K562 (cell line): ENCODE measurements at regions not wholly inside any gene's neighbourhood (a gene's known extent, or its start where the extent isn't known, plus 50 kb on each side); places are given as distances from the start of the nearest gene placed in this dataset.

Experiments
- ATAC-seq: fragments of 200-7000 bp; cut with Tn5 transposase; 3 replicates; pipeline ENCODE4 v1.9.1; 2020; ENCODE audit warnings: moderate library complexity
- BruUV-seq: library from RNA; stranded (reverse); fragments of 400-500 nt; replicated peaks from 2 replicates; lab custom pipeline; 2021; lab: Mats Ljungman, UMichigan
- CTCF ChIA-PET: fragments of 300-600 bp; formaldehyde crosslinking; extraction: SDS; loops from one replicate; lab custom pipeline; 2021; ENCODE audit warnings: low intra/inter-chr PET ratio; lab: Yijun Ruan, JAX
- POLR2A ChIA-PET: fragments of 300-600, 350-650 bp; sonication (Branson Sonifier 250); formaldehyde crosslinking; extraction: SDS; loops from one replicate; lab custom pipeline; 2021; ENCODE audit warnings: antibody characterized with exemption, inconsistent platforms; lab: Yijun Ruan, JAX
- DNase-seq, 4 experiments: peaks; one replicate each; pipeline versions ENCODE4 v3.0.0 to v3.0.0-alpha.2; 2011 to 2018; ENCODE audit warnings: low spot score in 3 of 4, mixed read lengths in 3 of 4; ENCODE audit errors: extremely low read depth in 1 of 4
- FAIRE-seq: peaks from 2 replicates; lab custom pipeline; 2011; peaks lifted over from hg19 to GRCh38; lab: Jason Lieb, UNC
- H2AFZ ChIP-seq: 2 replicates; pipeline ENCODE4 v1.6.0; 2011; ENCODE audit warnings: low read depth, low read length, control low read depth, inconsistent platforms
- H3K27ac ChIP-seq: fragments of 200-600 bp; 3 replicates; pipeline ENCODE4 v1.8.0; 2011; ENCODE audit warnings: low read depth, mild to moderate bottlenecking, control low read depth, inconsistent platforms, low read length, moderate library complexity, mixed read lengths; ENCODE audit errors: extremely low read depth
- H3K27me3 ChIP-seq, 2 experiments: fragments of 300-600 bp in 1 of 2; 2 replicates in 1 of 2; 3 replicates in 1 of 2; pipeline versions ENCODE4 v1.6.0 to v1.8.0; 2011; ENCODE audit warnings: inconsistent platforms in 2 of 2, low read length in 2 of 2, mild to moderate bottlenecking in 1 of 2, mixed read lengths in 1 of 2, moderate library complexity in 1 of 2; ENCODE audit not compliant: control insufficient read depth in 2 of 2, insufficient read depth in 2 of 2
- H3K36me3 ChIP-seq: fragments of 300-600 bp; 3 replicates; pipeline ENCODE4 v1.8.0; 2011; ENCODE audit warnings: mild to moderate bottlenecking, low read length, inconsistent platforms; ENCODE audit not compliant: control insufficient read depth, insufficient read depth
- H3K4me1 ChIP-seq, 2 experiments: fragments of 200-600 bp in 1 of 2; replicated peaks in 1 of 2; 2 replicates in 1 of 2; 3 replicates in 1 of 2; pipeline versions ENCODE4 v1.5.1 to v1.8.0; 2011; ENCODE audit warnings: inconsistent platforms in 2 of 2, low read length in 2 of 2, mild to moderate bottlenecking in 1 of 2, mixed read lengths in 1 of 2, moderate library complexity in 1 of 2; ENCODE audit not compliant: control insufficient read depth in 2 of 2, insufficient read depth in 2 of 2
- H3K4me2 ChIP-seq: 2 replicates; pipeline ENCODE4 v1.6.1; 2011; ENCODE audit warnings: low read length, control low read depth, inconsistent platforms, mixed read lengths; ENCODE audit not compliant: insufficient read depth
- H3K4me3 ChIP-seq: fragments of 200-600 bp; sonication (generic), shearing (Covaris generic); 2 replicates; pipeline ENCODE4 v1.5.1; 2016; ENCODE audit warnings: control low read depth, inconsistent platforms
- H3K79me2 ChIP-seq: fragments of 200-600 bp; 3 replicates; pipeline ENCODE4 v1.8.0; 2011; ENCODE audit warnings: low read length, inconsistent platforms; ENCODE audit not compliant: control insufficient read depth, insufficient read depth
- H3K9ac ChIP-seq, 2 experiments: 2 replicates each; pipeline versions ENCODE4 v1.6.0 to v1.6.1; 2011; ENCODE audit warnings: low read depth in 2 of 2, low read length in 2 of 2, control low read depth in 1 of 2, inconsistent platforms in 1 of 2, mild to moderate bottlenecking in 1 of 2, mixed read lengths in 1 of 2; ENCODE audit not compliant: insufficient read depth in 1 of 2
- H3K9me1 ChIP-seq: one replicate; pipeline ENCODE4 v1.6.0; 2011; ENCODE audit warnings: inconsistent platforms, mild to moderate bottlenecking, low read length, moderate library complexity; ENCODE audit not compliant: control insufficient read depth, insufficient read depth
- H3K9me3 ChIP-seq: replicated peaks from 2 replicates; pipeline ENCODE4 v1.5.1; 2011; ENCODE audit warnings: low read depth, low read length, inconsistent platforms; ENCODE audit not compliant: control insufficient read depth, insufficient read depth
- H4K20me1 ChIP-seq: replicated peaks from 2 replicates; pipeline ENCODE4 v1.6.1; 2011; ENCODE audit warnings: low read length, inconsistent platforms, mixed read lengths; ENCODE audit not compliant: control insufficient read depth, insufficient read depth
- AFF1 ChIP-seq, 2 experiments: fragments of 450-650 bp; IDR thresholded peaks; 2 replicates each; pipeline ENCODE4 v1.6.1; 2018; ENCODE audit warnings: mild to moderate bottlenecking in 2 of 2, low read depth in 1 of 2; ENCODE audit not compliant: partially characterized antibody in 2 of 2
- C11orf30 ChIP-seq: fragments of 450-650 bp; IDR thresholded peaks from 2 replicates; pipeline ENCODE4 v1.6.1; 2016; ENCODE audit warnings: low read depth, mild to moderate bottlenecking
- CBFA2T3 ChIP-seq: fragments of 450-650 bp; IDR thresholded peaks from 2 replicates; pipeline ENCODE4 v1.6.1; 2017
- CREB1 ChIP-seq, 2 experiments: sonication (generic) in 1 of 2; formaldehyde crosslinking in 1 of 2; IDR thresholded peaks; 2 replicates each; pipeline versions ENCODE4 v1.6.1 to v1.8.0; 2012 to 2022; ENCODE audit warnings: inconsistent platforms in 1 of 2, mild to moderate bottlenecking in 1 of 2, missing genetic modification reagents in 1 of 2, moderate library complexity in 1 of 2
- CREB5 ChIP-seq: fragments of 250-450 bp; sonication (Bioruptor Pico); IDR thresholded peaks from 2 replicates; pipeline ENCODE4 v1.5.0; 2020; ENCODE audit warnings: mild to moderate bottlenecking
- FOXK1 ChIP-seq: sonication (generic); formaldehyde crosslinking; IDR thresholded peaks from 2 replicates; pipeline ENCODE4 v1.8.0; 2022; ENCODE audit warnings: missing genetic modification reagents, mild to moderate bottlenecking, borderline replicate concordance
- HMBOX1 ChIP-seq: sonication (generic); IDR thresholded peaks from 2 replicates; pipeline ENCODE4 v1.6.1; 2016
- HMGN3 ChIP-seq: IDR thresholded peaks from 2 replicates; pipeline ENCODE4 v1.6.1; 2011; ENCODE audit warnings: borderline replicate concordance, low read depth, mild to moderate bottlenecking, mixed read lengths, low read length; ENCODE audit not compliant: insufficient read length; ENCODE audit errors: extremely low read depth
- IFI16 ChIP-seq: fragments of 250-450 bp; sonication (Bioruptor Pico); IDR thresholded peaks from 2 replicates; pipeline ENCODE4 v2.1.2; 2022; ENCODE audit warnings: mild to moderate bottlenecking, inconsistent platforms
- LCOR ChIP-seq: sonication (generic); formaldehyde crosslinking; IDR thresholded peaks from 2 replicates; pipeline ENCODE4 v1.8.0; 2022; ENCODE audit warnings: mild to moderate bottlenecking, missing genetic modification reagents
- MEIS2 ChIP-seq: fragments of 450-650 bp; IDR thresholded peaks from 2 replicates; pipeline ENCODE4 v1.6.1; 2014; ENCODE audit warnings: mild to moderate bottlenecking; ENCODE audit not compliant: partially characterized antibody
- MTA3 ChIP-seq: fragments of 450-650 bp; formaldehyde crosslinking; IDR thresholded peaks from 2 replicates; pipeline ENCODE4 v1.6.1; 2017; ENCODE audit warnings: mild to moderate bottlenecking, borderline replicate concordance
- PURB ChIP-seq: sonication (generic); formaldehyde crosslinking; IDR thresholded peaks from 2 replicates; pipeline ENCODE4 v1.9.0; 2021; ENCODE audit warnings: low read depth, mild to moderate bottlenecking, missing genetic modification reagents
- SREBF1 ChIP-seq: fragments of 150-350 bp; IDR thresholded peaks from 2 replicates; pipeline ENCODE4 v1.6.1; 2014; ENCODE audit warnings: antibody characterized with exemption, low read depth, low read length, borderline replicate concordance
- TFE3 ChIP-seq: fragments of 450-650 bp; formaldehyde crosslinking; IDR thresholded peaks from 2 replicates; pipeline ENCODE4 v1.4.0; 2020; ENCODE audit warnings: mild to moderate bottlenecking, mixed read lengths
- ZNF239 ChIP-seq: fragments of 250-450 bp; sonication (Bioruptor Pico); IDR thresholded peaks from 2 replicates; pipeline ENCODE4 v1.4.0; 2020; ENCODE audit warnings: mild to moderate bottlenecking
- whole genome bisulfite sequencing: fragments of 100-300 bp; shearing (Covaris generic); methylation state at CpG from one replicate; pipeline ENCODE4 v1.1.6; 2016; ENCODE audit warnings: low coverage, mixed read lengths; ENCODE audit not compliant: insufficient coverage; ENCODE audit errors: missing lambda C conversion rate; 5-methylcytosine and 5-hydroxymethylcytosine counted together
- in situ Hi-C: fragments of 300-500 bp; cut with MboI; formaldehyde crosslinking; loops from 4 replicates; pipeline ENCODE4 v1.15.0; 2018; ENCODE audit warnings: inconsistent platforms, mixed read lengths
- intact Hi-C: fragments of 100-400 bp; cut with micrococcal nuclease; formaldehyde crosslinking; loops from 2 replicates; pipeline ENCODE4 v1.14.2; 2022

GRCh38 chr9:102237520-102237919, 499.1 kb upstream of the GRIN3A start:
- POLR2A ChIA-PET, result no interaction called here
- TF ChIP-seq HMBOX1 (0 out of 2 replicates have a peak, but pooled peaks have one; percentile 18), FOXK1 (no peak), IFI16 (no peak), CREB5 (no peak), PURB (CRISPR knock-in tag) (no peak), MEIS2 (peak; percentile 65), ZNF239 (CRISPR knock-in tag) (no peak), C11orf30 (no peak), CREB1 (IDR thresholded peaks at IDR 0.05) (no peak), CREB1 (CRISPR knock-in tag; IDR thresholded peaks at IDR 0.05) (no peak), LCOR (CRISPR knock-in tag) (no peak), TFE3 (no peak), AFF1 (IDR thresholded peaks at IDR 0.05; ENCODE audit: low read depth in 1 of 2, partially characterized antibody in 2 of 2) (no peak), MTA3 (no peak), HMGN3 (no peak), CBFA2T3 (peak; percentile 25; the same call in 1 of the 2 replicates), SREBF1 (no peak)

More at GRCh38 chr9:102237520-102237919, 499.1 kb upstream of the GRIN3A start:
- Histone ChIP-seq H3K27me3 (no peaks in the 10 kb centered on the region), H3K4me1 (no peaks in the 10 kb centered on the region), H3K9ac (no peak overlapping the region), H4K20me1 (no peaks in the 10 kb centered on the region), H3K9me1 (no peaks in the 10 kb centered on the region), H2AFZ (no peak overlapping the region), H3K36me3 (no peaks in the 10 kb centered on the region), H3K27ac (no peak overlapping the region), H3K4me2 (no peak overlapping the region), H3K79me2 (no peaks in the 10 kb centered on the region), H3K9me3 (no peaks in the 10 kb centered on the region), H3K4me3 (no peak overlapping the region)
- FAIRE-seq, result peak; percentile 6
- in situ Hi-C loops (no loop called here), intact Hi-C loops (no loop called here)
- WGBS, result 0% methylated on average over 4 of the region's 4 CpGs
- ATAC-seq, result peak; percentile 69
- BruUV-seq, result no TSS peak
- DNase-seq, result peak in 2 of 4 experiments; percentile 11 to 25
- CTCF ChIA-PET, result no interaction called here
